SJSA1 (cell line): ENCODE measurements at regions not wholly inside any gene's neighbourhood (a gene's known extent, or its start where the extent isn't known, plus 50 kb on each side); places are given as distances from the start of the nearest gene placed in this dataset.
A peak's percentile ranks its signal among the peaks of the same experiment; 100 is the strongest.

Experiments
- DNase-seq, 2 experiments: peaks; one replicate each; pipeline ENCODE4 v3.0.0-alpha.2; 2015 to 2020; ENCODE audit warnings: low spot score in 2 of 2, low read depth in 1 of 2
- H3K27ac ChIP-seq: fragments of 250-450 bp; sonication (Bioruptor Pico); 2 replicates; pipeline ENCODE4 v1.5.1; 2020; ENCODE audit warnings: mild to moderate bottlenecking, moderate library complexity
- H3K27me3 ChIP-seq: fragments of 250-450 bp; sonication (Bioruptor Pico); replicated peaks from 2 replicates; pipeline ENCODE4 v1.5.1; 2020; ENCODE audit warnings: mild to moderate bottlenecking, moderate library complexity
- H3K36me3 ChIP-seq: fragments of 250-450 bp; sonication (Bioruptor Pico); 2 replicates; pipeline ENCODE4 v1.5.1; 2020; ENCODE audit warnings: mild to moderate bottlenecking
- H3K4me1 ChIP-seq: fragments of 250-450 bp; sonication (Bioruptor Pico); replicated peaks from 2 replicates; pipeline ENCODE4 v1.6.1; 2021; ENCODE audit warnings: mild to moderate bottlenecking
- H3K4me3 ChIP-seq: fragments of 250-450 bp; sonication (Bioruptor Pico); 2 replicates; pipeline ENCODE4 v1.5.1; 2020; ENCODE audit warnings: mild to moderate bottlenecking
- H3K9me3 ChIP-seq: fragments of 250-450 bp; sonication (Bioruptor Pico); replicated peaks from 2 replicates; pipeline ENCODE4 v1.5.1; 2020; ENCODE audit warnings: mild to moderate bottlenecking

DNA sequence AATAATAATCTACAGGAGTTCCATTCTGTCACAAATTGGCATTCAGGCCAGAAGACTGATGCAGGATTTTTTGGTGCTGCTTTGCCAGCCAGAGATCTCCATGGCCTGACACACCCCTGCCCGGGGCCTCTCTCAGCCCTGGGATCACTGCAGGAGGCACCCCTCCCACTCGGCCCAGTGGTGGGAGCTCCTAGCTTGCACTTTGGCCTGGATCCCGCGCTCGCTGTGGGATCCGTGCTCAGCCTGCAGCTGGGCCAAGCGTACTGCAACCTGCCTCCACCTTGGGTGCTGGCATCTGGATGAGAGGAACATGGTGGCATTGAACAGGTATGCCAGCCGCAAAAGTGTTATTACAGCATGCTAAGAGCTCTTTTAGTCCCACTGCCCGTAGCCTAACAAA lies 656.7 kb upstream of the CCDC54 start:
- no peak for DNase-seq
- Histone ChIP-seq H3K36me3 (no peaks in the 10 kb centered on the region), H3K4me3 (no peak overlapping the region), H3K27me3 (no peaks in the 10 kb centered on the region), H3K27ac (no peak overlapping the region), H3K9me3 (no peaks in the 10 kb centered on the region), H3K4me1 (peaks cover 6% of the 10 kb centered on the region; the same call in 1 of the 2 replicates)

DNA sequence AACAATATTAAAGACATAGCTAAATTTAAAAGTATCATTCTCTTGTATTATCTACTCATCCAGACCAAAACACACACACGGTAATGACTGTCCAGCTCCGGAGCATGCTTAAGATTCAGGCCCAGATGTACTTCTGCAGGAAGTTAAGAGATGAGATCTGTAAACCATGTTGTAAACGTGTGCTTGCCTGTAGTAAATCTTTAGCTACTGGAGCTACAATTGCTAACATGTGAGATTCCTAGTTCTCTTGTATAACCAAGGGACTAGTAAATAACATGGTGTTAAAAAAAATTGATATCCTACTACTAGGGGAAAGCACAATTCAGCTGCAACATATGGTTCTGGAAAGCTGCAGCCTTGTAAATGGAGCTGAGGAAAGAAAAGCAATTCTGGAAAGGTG lies 651.7 kb upstream of the CCDC54 start:
- Histone ChIP-seq H3K4me1 (peaks cover 34% of the 10 kb centered on the region), H3K36me3 (no peaks in the 10 kb centered on the region), H3K27me3 (no peaks in the 10 kb centered on the region), H3K4me3 (no peak overlapping the region), H3K9me3 (no peaks in the 10 kb centered on the region), H3K27ac (no peak overlapping the region)
- no peak for DNase-seq

DNA sequence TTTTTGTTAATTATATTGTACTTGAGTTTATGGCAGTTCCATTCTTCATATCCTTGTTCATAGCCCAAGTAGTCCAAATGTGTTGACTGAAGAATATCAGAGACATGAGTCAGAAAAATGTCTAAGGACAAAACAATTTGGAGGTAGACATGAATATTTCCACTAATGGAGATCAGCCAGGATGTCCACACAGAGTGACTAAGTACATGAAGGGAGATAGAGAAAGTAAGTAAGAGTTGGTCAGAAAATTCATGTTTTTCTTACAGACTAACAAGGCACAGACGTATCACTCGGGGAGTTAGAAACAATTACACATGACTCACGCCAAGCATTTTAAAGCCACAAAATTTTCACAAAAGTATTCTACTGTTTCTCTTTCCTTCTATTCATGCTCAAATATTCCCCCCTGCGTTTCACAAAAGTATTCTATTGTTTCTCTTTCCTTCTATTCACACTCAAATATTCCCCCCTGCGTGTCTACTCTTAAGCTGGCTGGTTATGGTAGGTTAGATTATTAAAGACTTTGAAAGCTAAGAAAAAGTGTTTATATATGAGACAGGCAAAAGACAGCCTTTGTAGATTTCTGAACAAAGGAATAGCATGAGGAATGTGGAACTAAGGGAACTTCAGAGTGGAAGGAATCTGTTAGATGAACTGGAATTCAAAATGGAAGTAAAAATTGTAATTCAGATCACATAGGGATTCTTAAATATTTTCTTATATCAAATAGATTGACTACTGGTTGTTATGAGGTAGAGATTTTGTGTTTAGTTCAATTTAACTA lies 648.7 kb upstream of the CCDC54 start:
- Histone ChIP-seq H3K27ac (peak overlapping the region; percentile 98), H3K36me3 (no peaks in the 10 kb centered on the region), H3K4me3 (no peak overlapping the region), H3K27me3 (no peaks in the 10 kb centered on the region), H3K9me3 (no peaks in the 10 kb centered on the region), H3K4me1 (peaks cover 37% of the 10 kb centered on the region)
- peak; percentile 64 to 97 for DNase-seq

DNA sequence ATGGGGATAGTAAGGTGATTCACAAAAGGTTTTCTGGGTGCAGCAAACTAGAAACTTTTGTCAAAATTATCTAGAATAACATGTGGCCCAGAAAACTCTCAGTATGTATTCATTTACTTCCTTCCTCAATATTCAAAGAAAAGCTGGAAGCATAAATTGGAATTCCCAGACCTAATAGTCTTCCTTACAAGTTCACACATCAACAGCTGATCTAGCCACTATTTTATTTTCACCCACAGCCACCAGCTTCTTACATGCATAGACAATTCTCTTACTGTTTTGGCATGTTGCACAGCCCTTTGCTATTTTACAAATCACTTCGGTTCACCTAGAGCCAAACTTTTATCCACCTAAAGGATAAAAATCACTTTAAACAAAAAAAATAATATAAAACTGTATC lies 647.8 kb upstream of the CCDC54 start:
- H3K36me3 ChIP-seq: no peaks in the 10 kb centered on the region
- H3K9me3 ChIP-seq: no peaks in the 10 kb centered on the region
- DNase-seq: peak in 1 of 2 experiments; percentile 18
- peak overlapping the region; percentile 98 for H3K27ac ChIP-seq
- no peak overlapping the region for H3K4me3 ChIP-seq
- H3K4me1 ChIP-seq: peaks cover 37% of the 10 kb centered on the region
- no peaks in the 10 kb centered on the region for H3K27me3 ChIP-seq

DNA sequence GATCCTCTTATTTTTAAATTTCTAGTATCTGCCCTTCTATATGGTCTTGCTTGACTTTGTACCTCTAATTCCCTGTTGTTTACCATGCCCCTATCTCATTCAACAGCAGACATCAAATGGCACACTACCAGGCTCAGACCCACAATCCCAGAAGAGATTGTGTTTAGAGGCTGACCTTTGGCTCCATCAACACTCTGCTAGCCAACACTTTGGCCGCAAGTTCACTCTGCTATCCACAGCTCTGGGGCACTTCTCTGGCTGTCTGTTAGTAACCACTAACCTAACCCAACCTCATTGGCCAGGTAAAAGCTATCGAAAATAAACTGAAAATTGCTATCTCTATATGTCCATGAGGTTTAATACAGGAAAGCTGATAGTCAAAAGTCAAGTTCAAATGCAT lies 646.0 kb upstream of the CCDC54 start:
- H3K4me3 ChIP-seq: no peak overlapping the region
- H3K36me3 ChIP-seq: no peaks in the 10 kb centered on the region
- DNase-seq: no peak
- no peak overlapping the region for H3K27ac ChIP-seq
- no peaks in the 10 kb centered on the region for H3K9me3 ChIP-seq
- H3K27me3 ChIP-seq: no peaks in the 10 kb centered on the region
- H3K4me1 ChIP-seq: peaks cover 37% of the 10 kb centered on the region

DNA sequence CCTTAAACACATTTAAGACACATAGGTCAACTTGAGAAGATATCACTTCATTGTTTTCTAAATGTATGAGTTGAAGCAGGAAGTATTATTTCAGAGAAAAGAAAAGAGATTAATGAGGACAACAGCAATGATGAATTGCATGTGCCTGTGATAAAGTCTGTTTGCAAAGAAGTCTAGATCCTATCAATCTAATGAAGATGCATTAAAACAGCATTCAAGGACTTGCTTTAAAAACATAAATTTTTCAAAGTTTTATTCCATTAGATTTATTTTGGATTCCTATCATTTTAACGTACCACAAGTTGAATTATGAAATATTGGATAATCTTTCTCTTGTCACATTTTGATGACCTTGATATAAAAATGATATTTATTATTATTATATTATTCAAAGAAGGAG lies 642.5 kb upstream of the CCDC54 start:
- Histone ChIP-seq H3K27ac (no peak overlapping the region), H3K4me1 (peaks cover 10% of the 10 kb centered on the region), H3K27me3 (no peaks in the 10 kb centered on the region), H3K36me3 (no peaks in the 10 kb centered on the region), H3K4me3 (no peak overlapping the region), H3K9me3 (no peaks in the 10 kb centered on the region)
- DNase-seq: no peak

DNA sequence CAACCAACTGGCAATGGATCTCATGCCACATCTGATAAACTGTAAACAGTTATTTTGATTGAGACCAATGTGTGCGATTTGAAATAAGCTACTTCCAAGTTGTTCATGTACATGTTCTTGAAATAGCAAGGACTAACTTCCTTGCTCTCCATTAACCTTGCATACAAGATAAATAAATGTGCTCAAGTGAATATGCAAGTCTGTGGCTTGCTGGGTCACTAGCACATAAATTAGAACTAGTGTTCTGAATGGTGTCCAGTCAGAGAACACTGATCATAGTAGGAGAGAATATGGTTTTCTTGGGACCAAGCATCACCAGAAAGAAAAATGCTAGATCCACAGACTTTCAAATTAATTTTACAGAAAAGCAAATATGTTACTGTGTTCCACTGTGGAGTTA lies 640.0 kb upstream of the CCDC54 start:
- no peaks in the 10 kb centered on the region for H3K9me3 ChIP-seq
- H3K27ac ChIP-seq: no peak overlapping the region
- H3K36me3 ChIP-seq: no peaks in the 10 kb centered on the region
- no peak overlapping the region for H3K4me3 ChIP-seq
- H3K4me1 ChIP-seq: no peaks in the 10 kb centered on the region
- DNase-seq: no peak
- H3K27me3 ChIP-seq: no peaks in the 10 kb centered on the region

DNA sequence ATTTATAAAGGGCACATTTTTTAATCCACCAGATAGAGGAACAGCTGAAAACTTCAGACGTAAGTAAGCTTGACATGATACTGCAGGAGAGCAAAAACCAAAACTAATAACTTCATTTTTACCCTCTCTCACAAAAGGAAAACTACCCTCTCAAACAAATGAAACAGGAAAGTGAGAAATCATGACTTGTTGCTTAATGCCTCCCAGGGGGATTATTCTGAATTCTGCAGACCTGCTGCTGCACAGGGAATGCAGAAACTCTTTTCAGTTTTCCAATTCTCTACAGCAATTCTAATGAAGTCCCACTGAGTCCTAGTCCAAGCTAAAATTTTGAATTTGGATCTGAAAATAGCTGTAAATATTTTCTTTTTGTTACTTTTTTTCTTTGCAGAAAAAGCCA lies 637.1 kb upstream of the CCDC54 start:
- no peaks in the 10 kb centered on the region for H3K27me3 ChIP-seq
- DNase-seq: no peak
- no peaks in the 10 kb centered on the region for H3K36me3 ChIP-seq
- H3K9me3 ChIP-seq: no peaks in the 10 kb centered on the region
- H3K4me3 ChIP-seq: no peak overlapping the region
- no peak overlapping the region for H3K27ac ChIP-seq
- no peaks in the 10 kb centered on the region for H3K4me1 ChIP-seq

DNA sequence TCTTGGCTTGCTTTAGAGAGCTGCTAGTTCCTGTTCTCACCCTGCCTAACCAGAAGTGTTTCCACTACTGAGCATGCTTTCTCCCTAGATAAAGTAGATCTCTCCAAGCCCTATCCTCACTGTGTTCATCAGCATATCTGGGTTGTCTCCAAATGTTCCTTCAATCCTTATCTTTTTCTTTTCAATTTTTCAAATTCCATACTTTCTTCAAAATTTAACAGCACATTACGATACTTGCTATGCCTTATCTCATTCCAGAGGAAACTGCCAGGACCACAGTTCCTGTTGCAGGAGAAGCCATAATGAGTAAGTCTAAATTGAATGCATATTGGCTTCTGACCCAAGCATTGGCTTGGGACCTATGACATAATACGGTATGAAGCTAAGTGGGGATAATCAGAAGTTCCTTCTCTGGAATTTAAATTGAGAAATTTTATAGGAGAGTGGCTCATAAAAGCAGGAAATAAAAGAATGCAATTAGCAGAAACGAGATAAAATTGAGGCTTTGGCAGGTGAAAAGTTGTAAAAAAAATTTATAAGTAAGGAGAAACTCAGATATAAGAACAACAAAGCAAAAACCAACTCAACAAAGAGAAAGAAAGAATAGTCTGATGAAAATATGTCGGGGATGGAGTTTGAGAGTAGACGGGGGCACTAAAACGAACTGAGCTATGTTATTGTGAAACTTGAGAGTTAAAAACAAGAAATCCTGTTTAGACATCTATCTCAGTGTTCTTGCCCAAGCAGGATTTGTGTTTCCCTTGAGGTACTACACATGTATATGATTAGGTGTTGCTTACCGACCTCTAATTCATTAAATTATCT lies 631.7 kb upstream of the CCDC54 start:
- Histone ChIP-seq H3K27ac (no peak overlapping the region), H3K4me1 (no peaks in the 10 kb centered on the region), H3K9me3 (no peaks in the 10 kb centered on the region), H3K27me3 (no peaks in the 10 kb centered on the region), H3K36me3 (no peaks in the 10 kb centered on the region), H3K4me3 (no peak overlapping the region)
- no peak for DNase-seq

DNA sequence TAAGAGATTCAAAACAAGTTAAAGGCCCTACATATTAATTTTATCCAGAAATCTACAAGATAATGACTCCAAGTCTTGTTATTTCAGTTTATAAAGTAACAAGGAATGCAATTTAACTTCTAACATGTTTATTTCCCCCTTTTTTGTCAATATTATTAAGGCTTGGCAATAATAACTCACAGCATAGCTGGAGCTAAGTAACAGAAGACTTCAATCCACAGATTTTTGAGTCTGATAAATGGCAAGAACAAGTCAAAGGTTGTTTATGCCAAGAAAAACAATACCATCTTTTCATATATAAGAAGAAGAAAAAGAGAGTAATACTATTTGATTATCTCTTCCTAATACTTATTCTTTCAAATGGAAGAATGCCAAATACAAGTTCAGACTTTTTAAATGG lies 631.0 kb upstream of the CCDC54 start:
- Histone ChIP-seq H3K36me3 (no peaks in the 10 kb centered on the region), H3K9me3 (no peaks in the 10 kb centered on the region), H3K4me3 (no peak overlapping the region), H3K27me3 (no peaks in the 10 kb centered on the region), H3K27ac (no peak overlapping the region), H3K4me1 (no peaks in the 10 kb centered on the region)
- no peak for DNase-seq

DNA sequence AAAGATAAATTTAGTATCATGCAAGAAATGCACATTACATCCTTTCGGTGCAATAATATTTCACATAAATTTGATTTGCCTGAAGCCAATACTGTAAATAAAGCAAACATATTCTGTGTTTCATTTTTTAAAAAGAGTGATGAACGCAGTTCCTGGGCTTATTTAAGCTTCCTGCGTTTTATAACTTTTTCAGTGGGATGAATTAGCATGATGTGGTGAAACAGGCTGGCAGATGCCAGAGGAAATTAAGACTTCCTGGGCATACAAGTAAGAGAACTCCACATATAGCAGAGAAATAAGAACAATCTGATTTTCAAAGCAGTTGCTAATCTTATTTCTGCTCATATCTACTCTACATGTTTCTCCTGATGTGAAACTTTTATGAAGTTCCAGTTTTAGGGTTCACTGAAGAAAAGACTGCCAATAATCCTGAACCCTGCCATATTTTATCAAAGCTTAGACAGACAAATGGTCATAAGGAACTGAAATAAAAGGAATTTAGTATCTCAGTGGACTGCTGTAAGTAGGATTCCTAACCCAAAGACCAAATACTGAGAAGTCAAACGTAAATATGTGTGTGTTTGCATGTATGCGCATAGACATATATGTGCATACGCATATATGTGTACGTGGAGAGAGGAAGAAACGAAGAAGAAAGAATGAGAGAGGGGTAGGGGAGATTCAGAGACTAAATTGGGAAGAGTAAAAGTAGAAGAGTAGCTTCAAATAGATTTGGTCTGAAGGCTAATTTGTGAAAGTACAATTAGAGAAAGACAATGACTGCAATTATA lies 628.6 kb upstream of the CCDC54 start:
- H3K4me1 ChIP-seq: no peaks in the 10 kb centered on the region
- H3K27me3 ChIP-seq: no peaks in the 10 kb centered on the region
- H3K36me3 ChIP-seq: no peaks in the 10 kb centered on the region
- H3K27ac ChIP-seq: no peak overlapping the region
- no peak overlapping the region for H3K4me3 ChIP-seq
- no peak for DNase-seq
- no peaks in the 10 kb centered on the region for H3K9me3 ChIP-seq

DNA sequence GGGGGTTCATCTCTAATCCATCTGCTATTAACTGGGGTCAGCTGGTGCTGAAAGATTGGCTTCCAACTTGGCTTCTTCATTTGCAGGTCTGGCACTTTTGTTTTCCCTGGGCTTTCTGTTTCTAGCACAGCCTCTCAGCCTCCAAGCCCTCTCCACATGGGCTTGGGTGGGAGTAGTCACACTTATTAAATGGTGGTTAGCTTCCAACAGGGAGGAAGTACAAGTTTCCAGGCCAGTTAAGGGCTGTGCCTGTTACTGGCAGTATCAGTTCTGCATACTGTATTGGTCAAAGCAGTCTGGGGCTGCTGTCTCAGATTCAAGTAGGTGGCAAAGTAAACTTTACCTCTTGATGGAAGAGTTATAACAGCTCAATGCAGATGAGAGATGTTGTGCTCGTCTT lies 627.1 kb upstream of the CCDC54 start:
- no peak overlapping the region for H3K4me3 ChIP-seq
- H3K9me3 ChIP-seq: no peaks in the 10 kb centered on the region
- no peak for DNase-seq
- H3K36me3 ChIP-seq: no peaks in the 10 kb centered on the region
- no peak overlapping the region for H3K27ac ChIP-seq
- no peaks in the 10 kb centered on the region for H3K27me3 ChIP-seq
- H3K4me1 ChIP-seq: no peaks in the 10 kb centered on the region

DNA sequence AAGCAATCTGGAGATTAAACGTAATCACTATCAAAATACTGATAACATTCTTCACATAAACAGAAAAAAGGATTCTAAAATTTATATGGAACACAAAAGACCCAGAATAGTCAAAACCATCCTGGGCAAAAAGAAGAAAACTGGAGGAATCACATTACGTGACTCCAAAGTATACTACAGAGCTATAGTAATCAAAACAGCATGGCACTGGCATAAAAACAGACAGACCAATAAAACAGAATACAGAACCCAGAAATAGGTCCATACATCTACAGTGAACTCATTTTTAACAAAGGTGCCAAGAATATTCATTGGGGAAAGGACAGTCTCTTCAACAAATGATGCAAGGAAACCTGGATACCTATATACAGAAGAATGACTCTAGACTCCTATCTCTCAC lies 621.9 kb upstream of the CCDC54 start:
- Histone ChIP-seq H3K27me3 (no peaks in the 10 kb centered on the region), H3K4me1 (no peaks in the 10 kb centered on the region), H3K27ac (no peak overlapping the region), H3K36me3 (no peaks in the 10 kb centered on the region), H3K4me3 (no peak overlapping the region), H3K9me3 (no peaks in the 10 kb centered on the region)
- DNase-seq: no peak

DNA sequence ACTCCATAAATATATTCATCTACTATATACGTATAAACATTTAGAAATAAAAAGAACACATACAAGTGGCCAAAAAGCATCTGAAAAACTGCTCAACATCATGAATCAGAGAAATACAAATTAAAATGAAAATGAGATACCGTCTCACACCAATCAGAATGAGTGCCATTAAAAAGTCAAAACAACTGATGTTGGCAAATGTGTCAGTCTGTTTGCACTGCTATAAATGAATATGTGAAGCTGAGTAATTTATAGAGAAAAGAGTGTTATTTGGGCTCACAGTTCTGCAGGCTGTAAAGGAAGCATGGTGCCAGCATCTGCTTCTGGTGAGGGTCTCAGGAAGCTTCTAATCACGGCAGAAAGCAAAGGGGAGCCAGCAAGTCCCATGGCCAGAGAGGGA lies 620.3 kb upstream of the CCDC54 start:
- H3K4me3 ChIP-seq: no peak overlapping the region
- H3K4me1 ChIP-seq: no peaks in the 10 kb centered on the region
- H3K36me3 ChIP-seq: no peaks in the 10 kb centered on the region
- H3K27me3 ChIP-seq: no peaks in the 10 kb centered on the region
- H3K27ac ChIP-seq: no peak overlapping the region
- no peak for DNase-seq
- no peaks in the 10 kb centered on the region for H3K9me3 ChIP-seq
